Left lobe of liver (tissue), 2 donors: ENCODE measurements at regions not wholly inside any gene's neighbourhood (a gene's known extent, or its start where the extent isn't known, plus 50 kb on each side); places are given as distances from the start of the nearest gene placed in this dataset.
A peak's percentile ranks its signal among the peaks of the same experiment; 100 is the strongest.

Experiments used
- ATAC-seq: fragments of 200-7000 bp; cut with Tn5 transposase; one replicate; pipeline ENCODE4 v1.9.1; 2020; ENCODE audit warnings: mild to moderate bottlenecking, moderate library complexity
- DNase-seq: peaks from one replicate; pipeline ENCODE4 v3.0.0-alpha.2; 2020; ENCODE audit warnings: low spot score
- donor health status: DM: no; HTN: no; CAD: no; lungs with moderate emphysema.
- donor health status: DM: no; HTN: yes; CAD: no.

DNA sequence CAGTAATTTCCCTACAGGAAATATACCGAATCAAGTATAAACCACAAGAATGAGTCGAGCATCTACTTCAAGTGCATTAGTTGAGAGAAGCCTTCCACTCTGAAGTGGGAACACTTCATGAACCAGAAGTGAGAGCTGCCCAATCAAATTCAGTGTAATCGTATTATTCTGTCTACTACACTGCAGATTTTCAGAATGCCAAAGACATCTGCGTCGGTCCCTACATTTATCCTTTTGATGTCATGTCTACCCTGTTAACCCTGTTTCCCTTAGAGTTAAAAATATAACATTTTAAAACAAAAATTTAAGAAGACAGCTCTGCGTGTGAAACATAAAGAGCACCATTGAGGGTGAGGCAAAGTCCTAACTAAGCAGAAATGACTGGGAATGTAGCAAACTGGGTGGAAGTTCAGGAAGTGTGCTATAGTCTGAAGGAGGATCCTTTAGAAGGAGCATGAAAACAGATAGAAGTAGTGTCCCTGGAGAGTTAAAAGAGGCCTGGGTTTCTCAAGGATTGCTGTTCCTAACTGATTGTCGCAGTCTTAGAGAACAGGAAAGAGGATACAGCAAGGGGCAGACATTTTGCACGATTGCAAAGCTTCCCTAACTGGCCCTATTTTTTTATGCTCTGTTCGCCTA is 291.2 kb downstream of the PTPRC start:
- peak; percentile 39 for ATAC-seq
- DNase-seq: no peak

DNA sequence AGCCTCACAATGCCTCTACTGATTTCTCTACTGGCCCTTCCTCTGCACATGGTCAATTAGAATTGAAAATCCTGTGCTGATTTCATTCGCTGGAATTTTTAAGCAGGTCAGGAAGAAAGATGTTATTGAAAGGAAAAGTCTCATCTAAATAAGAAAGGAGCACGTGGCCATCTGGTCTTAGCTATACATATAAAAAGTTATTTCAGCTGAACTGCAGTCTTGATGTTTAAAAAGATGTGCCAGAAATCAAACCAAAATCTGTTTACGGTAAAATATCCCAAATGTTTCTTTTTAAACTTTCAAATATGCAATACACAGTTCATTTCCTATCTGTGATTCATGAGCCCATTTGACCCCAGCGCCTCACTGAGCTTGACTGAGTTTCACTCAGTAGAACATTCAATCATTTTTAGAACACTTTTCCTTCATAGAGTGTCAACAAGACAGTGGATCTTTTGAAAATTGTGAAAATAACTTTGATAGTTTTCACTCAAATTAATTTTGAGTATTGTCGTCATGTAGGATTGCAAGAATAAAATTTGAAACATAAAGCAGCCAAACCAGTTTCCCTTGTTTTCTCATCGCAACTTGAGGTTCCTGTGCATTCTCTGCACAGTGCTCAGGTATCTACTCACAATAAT is 293.6 kb downstream of the PTPRC start:
- ATAC-seq (no peak), DNase-seq (no peak)

DNA sequence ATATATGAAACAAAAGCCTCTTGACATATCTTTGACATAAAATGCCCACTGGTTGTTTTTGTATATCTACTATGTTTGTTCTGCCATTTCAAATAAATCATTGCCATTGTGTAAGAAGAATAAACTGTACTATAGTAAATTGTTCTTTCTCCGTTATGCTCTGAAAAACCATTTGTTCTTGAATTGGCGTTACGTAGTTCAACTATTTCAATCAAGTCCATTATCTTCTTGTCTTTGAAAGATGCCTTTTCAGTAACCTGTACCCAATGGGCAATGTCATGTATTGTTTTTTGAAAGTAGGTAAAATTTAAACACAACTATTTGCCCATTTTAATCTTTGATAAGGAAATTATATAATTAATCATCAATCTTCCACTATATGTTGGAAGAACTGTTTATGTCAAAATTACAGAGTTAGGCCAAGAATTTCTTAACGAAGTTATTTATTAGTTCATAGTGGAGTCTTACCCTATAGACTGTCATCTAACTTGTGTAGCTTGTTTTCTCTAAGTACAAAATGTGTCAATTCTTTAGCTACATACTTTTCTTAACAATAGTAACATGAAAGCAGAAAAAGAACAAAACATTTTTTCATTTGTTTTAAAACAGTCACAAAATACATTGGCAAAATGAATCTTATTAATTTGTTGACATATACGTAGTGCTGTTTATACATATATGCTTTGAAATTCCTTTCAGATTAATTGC is 294.8 kb downstream of the PTPRC start:
- DNase-seq (no peak), ATAC-seq (no peak)

DNA sequence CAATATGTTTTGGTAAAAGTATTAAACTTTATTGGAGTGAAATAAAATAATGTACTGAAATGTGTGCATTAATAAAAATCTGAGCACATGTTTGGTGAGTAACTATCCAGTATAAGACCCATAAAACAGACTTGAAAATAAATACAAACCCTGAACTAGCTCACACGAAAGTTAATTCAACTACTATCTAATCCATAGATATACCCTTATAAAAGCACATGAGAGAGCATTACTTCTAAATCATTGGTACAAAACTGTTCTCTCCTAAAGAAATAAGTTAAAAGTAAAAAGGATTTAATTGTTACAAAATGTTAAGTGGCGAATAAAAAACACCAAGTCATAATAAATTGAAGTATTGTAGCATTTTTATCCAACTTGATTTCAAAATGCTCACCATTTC is 295.6 kb downstream of the PTPRC start:
- no peak for DNase-seq
- no peak for ATAC-seq

DNA sequence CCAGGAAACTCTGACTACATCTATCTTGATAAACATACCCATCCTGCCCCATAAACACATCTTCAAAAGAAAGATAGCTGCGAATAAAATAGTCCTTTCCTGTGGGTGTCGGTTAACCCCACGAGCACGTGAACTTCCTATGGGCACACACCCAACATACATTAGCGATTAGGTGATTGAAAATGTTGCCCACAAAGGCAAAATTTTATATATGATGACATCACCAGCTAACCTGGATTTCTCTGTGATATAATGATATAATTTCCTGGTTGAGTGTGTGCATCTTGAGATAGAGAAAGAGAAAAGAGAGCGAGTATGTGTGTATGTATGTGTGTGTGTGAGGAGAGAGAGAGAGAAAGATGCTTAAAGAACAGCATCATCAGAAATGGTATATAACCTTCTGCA is 296.1 kb downstream of the PTPRC start:
- no peak for DNase-seq

DNA sequence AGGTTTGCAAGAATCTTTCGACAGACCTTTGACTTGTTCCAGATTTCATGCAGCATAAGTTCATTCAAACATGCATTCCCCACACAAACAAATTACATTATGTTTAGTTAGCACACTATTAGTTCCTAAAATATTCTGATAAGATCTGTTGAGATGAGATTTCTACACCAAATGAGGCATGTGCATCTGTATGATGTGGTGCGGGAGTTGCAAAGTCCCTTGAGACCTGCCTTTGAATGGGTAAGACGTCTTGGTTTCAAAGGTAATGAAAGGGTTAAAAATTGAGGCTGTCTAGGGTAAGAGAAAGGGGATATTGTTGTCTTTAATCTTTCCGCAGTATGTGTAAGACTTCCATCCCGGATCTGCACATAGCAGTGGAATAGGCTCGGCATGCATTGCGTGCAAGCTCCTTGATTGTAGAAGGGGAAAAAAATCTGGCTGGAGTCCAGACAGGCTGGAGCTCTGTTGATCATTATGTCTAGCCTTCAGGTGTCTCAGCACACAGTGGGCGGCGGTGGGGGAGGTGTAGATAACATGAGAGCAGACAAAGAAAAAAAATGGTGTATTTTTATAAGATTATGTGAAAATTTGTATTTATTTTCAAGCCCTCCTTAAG is 296.6 kb downstream of the PTPRC start:
- peak; percentile 46 for ATAC-seq
- no peak for DNase-seq

More for the DNA sequence above, 296.1 kb downstream of the PTPRC start:
- ATAC-seq: no peak

DNA sequence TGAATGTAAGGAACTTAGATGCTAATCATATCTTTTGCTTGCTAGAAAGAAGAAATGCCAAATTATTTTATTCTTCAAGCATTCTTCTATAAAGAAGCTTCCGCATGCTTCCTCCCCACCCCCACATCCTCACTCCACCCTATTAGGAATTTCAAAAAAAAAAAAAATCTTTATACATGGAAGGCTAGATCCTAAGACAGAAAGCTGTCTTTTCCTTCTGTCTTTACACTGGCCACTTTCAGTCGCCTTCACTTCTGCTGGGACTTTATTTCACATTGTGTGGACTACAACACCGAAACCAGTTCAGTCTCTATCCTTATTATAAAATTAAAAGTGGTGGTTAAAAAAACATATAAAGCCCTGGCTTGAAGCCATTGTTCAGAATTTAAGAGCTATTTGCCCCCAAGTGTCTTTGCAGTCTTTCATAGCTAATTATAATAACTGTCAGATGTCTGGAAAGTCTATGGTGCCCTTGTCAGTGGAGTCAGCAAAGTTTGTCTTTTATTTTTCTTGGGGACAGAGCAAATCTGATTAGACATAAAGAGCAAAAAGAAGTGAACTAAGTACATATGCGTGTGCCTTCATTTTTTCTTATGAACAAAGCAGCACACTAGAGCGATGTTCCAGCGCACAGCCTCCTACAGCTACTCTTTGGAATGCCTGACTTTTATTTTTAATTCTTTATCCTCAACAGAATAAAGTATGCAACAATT is 297.7 kb downstream of the PTPRC start:
- no peak for DNase-seq
- no peak for ATAC-seq

DNA sequence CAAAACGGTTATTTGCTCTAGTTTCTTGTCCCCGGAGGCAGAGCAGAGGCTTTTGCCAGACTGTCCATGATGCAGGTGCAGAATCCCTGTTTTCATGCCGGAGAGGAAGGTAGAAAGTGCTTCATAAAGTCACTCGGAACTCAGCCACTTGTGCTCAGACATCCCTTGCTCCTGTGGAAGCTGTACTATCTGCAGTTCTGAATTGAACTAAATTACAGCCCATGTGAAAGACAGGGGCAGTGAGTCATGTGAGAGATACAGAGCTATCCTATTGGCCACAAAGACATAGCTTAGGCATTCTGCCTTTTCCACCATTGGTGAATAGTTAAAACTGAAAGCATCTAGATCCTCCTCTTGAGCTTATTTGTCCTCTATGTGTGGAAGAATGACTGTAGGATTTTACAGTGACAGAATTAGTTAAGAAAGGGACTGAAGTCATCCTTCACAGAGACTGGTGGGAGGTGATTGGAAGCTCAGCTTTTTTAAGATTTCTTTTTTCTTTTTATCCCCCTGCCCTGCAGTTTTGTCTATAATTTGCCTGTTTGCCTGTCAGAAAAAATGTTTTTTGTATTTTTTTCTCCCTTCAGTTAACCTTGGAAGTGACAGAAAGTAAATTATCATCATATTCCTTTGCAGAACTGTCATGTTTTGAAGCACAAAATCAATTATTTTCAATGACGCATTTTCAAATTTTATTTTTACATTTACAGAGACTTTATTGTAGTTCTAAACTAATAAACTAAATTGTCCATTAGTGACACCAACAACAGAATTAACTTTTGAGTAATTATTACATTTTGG is 298.6 kb downstream of the PTPRC start:
- DNase-seq (no peak), ATAC-seq (peak; percentile 86)

DNA sequence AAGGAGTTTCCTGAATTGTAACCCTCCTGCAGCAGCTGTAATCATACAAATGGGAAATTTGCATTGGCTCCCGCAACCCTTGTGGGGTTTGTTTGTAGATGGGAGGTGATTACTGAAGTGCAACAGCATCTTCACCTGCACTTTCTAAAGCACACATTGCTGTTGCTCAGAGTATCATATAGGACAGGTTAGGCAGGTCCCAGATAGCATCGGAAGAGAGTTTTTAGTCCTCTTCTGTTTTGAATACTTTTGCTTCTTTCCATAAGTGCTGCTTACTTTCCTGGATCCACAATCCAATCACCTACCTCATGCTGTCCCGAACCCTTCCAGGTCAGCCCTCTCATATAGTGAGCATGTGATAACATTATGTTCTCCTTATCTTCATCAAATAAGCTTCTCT is 300.4 kb downstream of the PTPRC start:
- DNase-seq: no peak
- ATAC-seq: no peak

DNA sequence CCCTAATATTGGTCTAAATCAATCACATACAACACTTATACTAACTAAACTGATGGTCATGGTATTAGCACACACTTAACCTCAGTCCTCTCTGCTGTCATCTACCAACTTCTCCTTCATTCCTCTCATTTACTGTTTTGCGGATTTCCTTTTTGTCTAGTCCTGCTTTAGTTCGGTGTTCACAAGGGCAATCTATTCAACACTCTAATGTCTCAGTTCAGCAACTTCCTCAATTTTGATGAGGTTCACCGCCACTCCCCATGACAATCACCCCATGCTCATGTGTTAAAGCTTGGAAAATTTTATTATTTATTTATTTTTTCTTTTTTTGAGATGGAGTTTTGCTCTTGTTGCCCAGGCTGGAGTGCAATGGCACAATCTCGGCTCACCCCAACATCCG is 301.1 kb downstream of the PTPRC start:
- ATAC-seq: no peak
- no peak for DNase-seq

DNA sequence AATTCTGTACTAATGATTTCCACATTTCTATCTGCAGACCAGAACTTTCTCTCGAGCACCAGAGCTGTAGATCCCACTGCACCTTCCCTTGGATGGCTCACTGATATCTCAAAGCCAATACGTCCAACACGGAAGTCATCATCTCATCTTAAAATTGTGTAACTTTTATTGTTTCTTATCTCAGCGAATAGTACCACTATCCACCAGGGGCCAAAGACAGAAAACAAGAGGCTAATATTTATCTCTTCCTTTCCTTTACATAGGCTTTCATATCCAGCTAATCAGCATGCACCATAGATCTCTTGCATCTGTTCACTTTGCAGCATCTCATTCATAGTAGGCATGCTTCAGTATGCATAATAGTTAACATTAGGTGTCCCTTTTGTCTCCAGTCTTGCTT is 303.6 kb downstream of the PTPRC start:
- DNase-seq: no peak
- no peak for ATAC-seq

DNA sequence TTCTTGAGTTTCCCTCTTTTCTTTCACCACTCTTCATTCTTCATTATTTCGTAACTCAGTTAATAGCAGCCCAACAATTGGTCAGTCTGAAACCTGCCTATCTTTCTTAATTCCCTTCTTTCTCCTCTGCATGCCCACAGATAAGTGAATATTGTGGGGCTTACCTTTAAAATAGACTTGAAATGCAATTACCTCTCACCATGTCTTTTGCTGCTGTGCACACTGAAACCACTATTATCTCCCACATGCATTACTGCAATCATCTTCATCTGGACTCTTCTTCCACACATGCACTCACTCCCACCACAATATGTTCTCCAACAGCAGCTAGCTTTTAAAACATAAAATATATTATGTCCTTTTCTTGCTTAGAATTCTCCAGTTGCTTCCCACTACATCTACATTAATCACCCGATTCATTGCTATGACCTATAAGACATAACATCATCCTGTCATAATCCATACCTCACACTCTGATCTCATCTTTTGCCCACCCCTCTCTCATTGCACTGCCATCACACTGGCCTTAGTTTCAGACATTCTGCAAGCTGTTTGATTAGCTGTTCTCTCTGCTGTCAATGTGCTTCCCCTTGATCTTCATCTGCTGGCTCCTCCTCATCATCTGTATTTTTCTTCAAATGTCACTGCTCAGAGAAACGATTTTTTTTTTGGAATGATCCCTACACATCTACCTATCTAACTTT is 304.8 kb downstream of the PTPRC start:
- ATAC-seq: no peak
- DNase-seq: no peak

DNA sequence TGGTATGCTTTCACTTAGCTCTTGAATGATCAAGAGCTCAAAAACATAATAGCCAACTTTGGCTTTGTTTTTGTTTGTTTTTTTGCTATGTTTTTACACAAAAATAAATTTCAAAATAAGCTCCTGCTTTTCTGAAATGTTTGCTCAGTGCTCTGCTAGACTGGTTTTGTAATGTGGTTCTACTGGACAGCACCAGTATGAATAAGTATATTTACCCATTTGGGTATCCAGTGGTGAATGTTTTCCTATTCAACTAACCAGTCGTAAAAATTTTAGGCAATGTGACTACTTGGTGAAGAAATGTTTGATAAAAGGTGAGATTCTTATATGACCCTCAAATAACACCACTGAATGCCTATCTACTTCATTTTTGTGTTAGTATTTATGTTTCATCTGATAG is 308.6 kb downstream of the PTPRC start:
- no peak for ATAC-seq

DNA sequence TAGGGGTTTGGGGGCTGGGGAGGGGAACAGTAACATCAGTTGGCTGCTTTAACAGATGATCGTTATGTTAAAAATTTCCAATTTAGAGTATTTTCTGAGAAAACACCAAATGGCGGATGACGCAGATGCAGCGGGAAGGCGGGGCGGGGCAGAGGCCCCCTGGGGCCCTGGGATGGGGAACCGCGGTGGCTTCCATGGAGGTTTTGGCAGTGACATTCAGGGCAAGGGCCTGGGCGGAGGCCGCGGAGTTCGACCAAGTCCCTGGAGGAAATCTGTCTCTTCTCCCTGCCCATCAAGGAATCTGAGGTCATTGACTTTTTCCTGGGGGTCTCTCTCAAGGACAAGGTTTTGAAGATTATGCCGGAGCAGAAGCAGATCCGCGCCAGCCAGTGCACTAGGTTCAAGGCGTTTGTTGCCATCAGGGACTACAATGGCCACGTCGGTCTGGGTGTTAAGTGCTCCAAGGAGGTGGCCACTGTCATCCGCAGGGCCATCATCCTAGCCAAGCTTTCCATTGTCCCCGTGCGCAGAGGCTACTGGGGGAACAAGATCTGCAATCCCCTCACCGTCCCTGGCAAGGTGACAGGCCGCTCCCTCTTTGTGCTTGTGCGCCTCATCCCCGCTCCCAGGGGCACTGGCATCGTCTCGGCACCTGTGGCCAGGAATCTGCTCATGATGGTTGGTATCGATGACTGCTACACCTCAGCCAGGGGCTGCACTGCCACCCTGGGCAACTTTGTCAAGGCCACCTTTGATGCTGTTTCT is 310.2 kb downstream of the PTPRC start:
- DNase-seq (no peak), ATAC-seq (no peak)

More for the DNA sequence above, 308.6 kb downstream of the PTPRC start:
- no peak for DNase-seq

DNA sequence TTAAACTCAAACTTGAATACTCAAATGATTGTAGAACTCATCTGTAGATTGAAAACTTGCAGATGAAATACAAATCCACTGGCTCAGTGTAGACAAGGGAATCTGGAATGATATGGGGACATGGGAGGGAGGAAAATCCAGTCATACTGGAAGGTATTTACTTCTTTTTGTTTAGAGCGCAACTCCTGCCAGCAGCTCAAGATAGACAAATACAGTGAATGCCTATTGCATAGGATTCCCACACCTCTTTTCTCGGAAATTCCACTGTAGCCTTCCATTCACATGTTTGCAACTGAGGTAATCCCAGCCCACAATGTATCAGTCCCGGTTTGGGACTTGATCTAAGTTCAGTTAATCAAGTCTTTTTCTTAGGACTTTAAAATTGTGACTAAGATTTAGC is 311.2 kb downstream of the PTPRC start:
- no peak for ATAC-seq
- no peak for DNase-seq

DNA sequence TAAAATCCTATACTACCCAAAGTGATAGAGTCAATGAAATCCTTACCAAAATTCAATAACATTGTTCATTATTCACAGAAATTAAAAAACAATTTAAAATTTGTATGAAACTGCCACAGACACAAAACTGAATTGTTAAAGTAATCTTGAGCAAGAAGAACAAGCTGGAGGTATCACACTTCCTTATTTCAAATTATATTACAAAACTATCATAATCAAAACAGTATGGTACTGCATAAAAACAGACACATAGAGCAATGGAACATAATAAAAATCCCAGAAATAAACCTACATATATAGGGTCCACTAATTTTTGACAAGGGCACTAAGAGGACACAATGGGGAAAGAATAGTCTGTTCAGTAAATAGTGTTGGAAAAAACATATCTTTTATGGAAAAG is 316.2 kb downstream of the PTPRC start:
- DNase-seq: no peak
- no peak for ATAC-seq

DNA sequence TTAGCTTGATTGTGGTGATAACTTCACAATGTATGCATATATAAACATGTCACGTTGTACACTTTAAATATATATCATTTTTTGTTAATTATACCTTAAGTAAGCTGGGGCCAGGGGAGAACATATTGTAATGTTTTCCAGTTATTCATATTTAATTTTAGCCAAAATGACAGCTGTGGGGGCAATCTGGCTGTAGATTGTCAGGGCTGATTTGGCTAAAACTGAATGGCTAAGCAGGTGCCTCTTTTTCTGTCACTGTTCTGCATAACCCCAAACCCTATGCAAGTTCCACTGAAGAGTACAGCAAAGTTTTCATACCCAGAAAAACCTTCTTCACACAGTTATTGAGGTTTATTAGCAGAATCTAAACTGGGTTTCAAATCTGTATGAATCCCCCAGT is 318.2 kb downstream of the PTPRC start:
- no peak for ATAC-seq
- DNase-seq: no peak

DNA sequence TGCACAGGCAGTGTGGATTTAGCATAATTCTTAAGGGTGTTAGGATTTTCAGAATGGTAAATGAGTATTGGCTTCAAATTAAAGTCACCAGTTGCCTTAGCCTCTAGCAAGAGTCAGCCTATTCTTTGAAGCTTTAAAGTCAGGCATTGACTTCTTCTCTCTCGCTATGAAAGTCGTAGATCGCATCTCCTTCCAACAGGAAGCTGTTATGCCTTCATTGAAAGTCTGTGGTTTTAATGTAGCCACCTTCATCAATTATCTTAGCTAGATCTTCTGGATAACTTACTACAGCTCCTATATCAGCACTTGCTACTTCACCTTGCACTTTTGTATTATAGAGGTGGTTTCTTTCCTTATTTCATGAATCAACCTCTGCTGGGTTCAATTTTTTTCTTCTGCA is 320.2 kb downstream of the PTPRC start:
- DNase-seq (no peak), ATAC-seq (no peak)

DNA sequence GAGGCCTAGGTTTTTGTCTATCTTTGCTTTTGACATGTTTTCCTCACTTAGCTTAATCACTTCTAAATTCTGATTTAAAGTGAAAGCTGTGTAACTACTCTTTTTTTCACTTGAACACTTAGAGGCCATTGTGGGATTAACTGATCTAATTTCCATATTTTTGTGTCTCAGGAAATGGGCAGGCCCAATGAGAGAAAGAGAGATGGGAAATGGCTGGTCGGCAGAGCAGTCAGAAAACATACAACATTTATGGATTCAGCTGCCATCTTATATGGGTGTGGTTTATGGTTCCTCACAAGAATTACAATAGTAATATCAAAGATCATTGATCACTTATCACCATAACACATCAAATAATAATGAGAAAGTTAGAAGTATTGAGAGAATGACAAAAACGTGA is 320.8 kb downstream of the PTPRC start:
- ATAC-seq: no peak
- no peak for DNase-seq
